ENCODE measurements at regions not wholly inside any gene's neighbourhood (a gene's known extent, or its start where the extent isn't known, plus 50 kb on each side); places are given as distances from the start of the nearest gene placed in this dataset.

GRCh38 chr4:108331905-108332632 lies 163.3 kb upstream of the LEF1 start:
- ATAC-seq (no peak), DNase-seq (ENCODE audit: low spot score) (no peak)
- Mint-ChIP-seq H3K27ac (no peak overlapping the region), H3K27me3 (peaks cover 32 to 63% of the 10 kb centered on the region in 2 donors), H3K9me3 (no peaks in the 10 kb centered on the region), H3K4me3 (no peak overlapping the region), H3K36me3 (no peaks in the 10 kb centered on the region), H3K4me1 (ENCODE audit: low read depth in 2 of 2) (peaks cover 0 to 3% of the 10 kb centered on the region in 2 donors)

GRCh38 chr4:108328383-108328732 lies 159.6 kb upstream of the LEF1 start:
- peaks cover 30 to 54% of the 10 kb centered on the region in 2 donors for H3K27me3 Mint-ChIP-seq
- DNase-seq (ENCODE audit: low spot score) (no peak), ATAC-seq (no peak)
- no peak overlapping the region for H3K4me3 Mint-ChIP-seq
- no peaks in the 10 kb centered on the region for H3K36me3 Mint-ChIP-seq
- no peak overlapping the region for H3K27ac Mint-ChIP-seq
- H3K4me1 Mint-ChIP-seq (ENCODE audit: low read depth in 2 of 2): peaks cover 0 to 3% of the 10 kb centered on the region in 2 donors
- no peaks in the 10 kb centered on the region for H3K9me3 Mint-ChIP-seq

GRCh38 chr4:108327642-108328382 lies 159.1 kb upstream of the LEF1 start:
- H3K4me1 Mint-ChIP-seq (ENCODE audit: low read depth in 2 of 2): peaks cover 0 to 3% of the 10 kb centered on the region in 2 donors
- no peaks in the 10 kb centered on the region for H3K9me3 Mint-ChIP-seq
- no peaks in the 10 kb centered on the region for H3K36me3 Mint-ChIP-seq
- H3K27me3 Mint-ChIP-seq: peaks cover 27 to 48% of the 10 kb centered on the region in 2 donors
- ATAC-seq (no peak), DNase-seq (ENCODE audit: low spot score) (no peak)
- no peak overlapping the region for H3K27ac Mint-ChIP-seq
- H3K4me3 Mint-ChIP-seq: no peak overlapping the region

DNA sequence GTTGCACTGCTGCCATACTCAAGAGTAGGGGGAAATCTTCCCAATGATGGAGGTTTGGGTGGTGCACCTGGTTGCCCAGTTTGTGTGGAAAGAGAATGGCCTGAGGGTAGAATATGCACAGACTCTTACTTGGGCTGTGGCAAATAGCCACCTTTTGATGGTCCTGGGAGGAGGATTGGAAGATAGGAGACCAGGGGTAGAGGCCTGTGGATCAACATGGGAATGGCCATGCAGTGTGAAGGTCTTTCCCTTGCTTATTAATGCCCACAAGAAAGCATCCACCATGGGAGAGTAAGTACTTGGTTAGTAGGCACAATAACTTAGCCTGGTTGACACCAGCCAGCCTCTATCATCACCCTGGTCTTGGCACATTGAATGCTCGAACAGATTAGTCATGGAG lies 156.8 kb upstream of the LEF1 start:
- H3K27me3 Mint-ChIP-seq: peaks cover 23 to 33% of the 10 kb centered on the region in 2 donors
- H3K9me3 Mint-ChIP-seq: peaks cover 4% of the 10 kb centered on the region
- H3K4me3 Mint-ChIP-seq: no peak overlapping the region
- DNase-seq (ENCODE audit: low spot score) (no peak), ATAC-seq (no peak)
- peaks cover 0 to 3% of the 10 kb centered on the region in 2 donors for H3K4me1 Mint-ChIP-seq (ENCODE audit: low read depth in 2 of 2)
- no peaks in the 10 kb centered on the region for H3K36me3 Mint-ChIP-seq
- no peak overlapping the region for H3K27ac Mint-ChIP-seq

DNA sequence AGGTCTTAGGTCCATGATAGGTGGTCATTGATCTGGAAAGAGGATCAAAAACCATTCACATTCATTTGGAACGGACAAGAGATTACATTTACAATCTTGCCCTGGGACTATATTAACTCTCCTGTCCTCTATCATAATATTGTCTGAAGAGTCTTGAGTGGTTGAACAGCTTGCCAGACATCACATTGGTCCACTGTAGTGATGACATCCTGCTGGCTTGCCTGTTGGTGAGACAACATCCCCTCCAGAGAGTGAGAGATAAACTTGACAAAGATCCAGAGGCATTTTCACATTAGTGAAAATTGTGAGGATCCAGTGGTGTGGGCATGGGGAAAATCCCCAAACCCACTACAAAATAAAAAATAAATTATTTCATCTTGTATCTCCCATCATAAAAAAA lies 155.7 kb upstream of the LEF1 start:
- peaks cover 0 to 3% of the 10 kb centered on the region in 2 donors for H3K4me1 Mint-ChIP-seq (ENCODE audit: low read depth in 2 of 2)
- no peak for ATAC-seq
- H3K36me3 Mint-ChIP-seq: no peaks in the 10 kb centered on the region
- no peak overlapping the region for H3K4me3 Mint-ChIP-seq
- peaks cover 4% of the 10 kb centered on the region for H3K9me3 Mint-ChIP-seq
- no peak overlapping the region for H3K27ac Mint-ChIP-seq
- H3K27me3 Mint-ChIP-seq: peaks cover 24 to 33% of the 10 kb centered on the region in 2 donors
- no peak for DNase-seq (ENCODE audit: low spot score)

DNA sequence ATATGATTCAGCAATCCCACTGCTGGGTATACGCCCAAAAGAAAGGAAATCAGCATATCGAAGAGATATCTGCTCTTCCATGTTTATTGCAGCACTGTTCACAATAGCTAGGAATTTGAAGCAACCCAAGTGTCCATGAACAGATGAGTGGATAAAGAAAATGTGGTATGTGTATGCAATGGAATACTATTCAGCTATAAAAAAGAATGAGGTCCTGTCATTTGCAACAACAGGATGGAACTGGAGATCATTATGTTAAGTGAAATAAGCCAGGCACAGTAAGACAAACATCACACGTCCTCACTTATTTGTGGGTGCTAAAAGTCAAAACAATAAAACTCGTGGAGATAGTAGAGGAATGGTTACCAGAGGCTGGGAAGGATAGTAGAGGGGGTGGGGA lies 153.8 kb upstream of the LEF1 start:
- peaks cover 14% of the 10 kb centered on the region in 2 donors for H3K27me3 Mint-ChIP-seq
- ATAC-seq: no peak
- H3K27ac Mint-ChIP-seq: no peak overlapping the region
- H3K4me1 Mint-ChIP-seq (ENCODE audit: low read depth in 2 of 2): no peaks in the 10 kb centered on the region
- no peak for DNase-seq (ENCODE audit: low spot score)
- peaks cover 4% of the 10 kb centered on the region for H3K9me3 Mint-ChIP-seq
- H3K36me3 Mint-ChIP-seq: no peaks in the 10 kb centered on the region
- no peak overlapping the region for H3K4me3 Mint-ChIP-seq

- Mint-ChIP-seq H3K27me3 (peaks cover 10 to 21% of the 10 kb centered on the region in 2 donors), H3K4me3 (no peak overlapping the region), H3K36me3 (no peaks in the 10 kb centered on the region), H3K4me1 (ENCODE audit: low read depth in 2 of 2) (no peaks in the 10 kb centered on the region), H3K9me3 (peaks cover 4% of the 10 kb centered on the region), H3K27ac (no peak overlapping the region)
- no peak for ATAC-seq
- no peak for DNase-seq (ENCODE audit: low spot score)
Measured at GRCh38 chr4:108320061-108320460, 151.3 kb upstream of the LEF1 start.

- no peak overlapping the region for H3K4me3 Mint-ChIP-seq
- DNase-seq (ENCODE audit: low spot score) (no peak), ATAC-seq (no peak)
- H3K36me3 Mint-ChIP-seq: no peaks in the 10 kb centered on the region
- H3K9me3 Mint-ChIP-seq: peaks cover under 1% of the 10 kb centered on the region
- H3K4me1 Mint-ChIP-seq (ENCODE audit: low read depth in 2 of 2): no peaks in the 10 kb centered on the region
- H3K27me3 Mint-ChIP-seq: peaks cover 7 to 16% of the 10 kb centered on the region in 2 donors
- no peak overlapping the region for H3K27ac Mint-ChIP-seq
Measured at GRCh38 chr4:108317377-108317776, 148.6 kb upstream of the LEF1 start.

DNA sequence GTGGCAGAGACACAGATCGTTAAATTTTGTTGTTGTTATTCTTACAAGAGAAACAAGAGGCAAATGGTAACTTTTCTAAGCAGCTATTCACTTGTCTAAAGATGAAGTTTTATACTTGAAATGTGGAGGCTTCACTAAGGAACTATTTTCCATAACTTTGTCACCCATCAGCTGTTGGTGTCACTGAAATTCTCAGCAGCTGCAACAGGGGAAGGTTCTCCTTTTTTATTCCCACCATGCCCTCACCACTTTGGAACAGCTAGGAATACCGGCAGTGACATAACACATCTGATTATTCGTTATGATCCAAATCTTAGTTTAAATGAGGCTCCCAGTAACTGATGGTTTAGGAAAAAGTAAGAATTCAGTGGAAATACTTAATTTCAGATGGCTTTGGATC lies 147.0 kb upstream of the LEF1 start:
- ATAC-seq (no peak), DNase-seq (ENCODE audit: low spot score) (no peak)
- Mint-ChIP-seq H3K36me3 (no peaks in the 10 kb centered on the region), H3K27ac (no peak overlapping the region), H3K9me3 (no peaks in the 10 kb centered on the region), H3K4me1 (ENCODE audit: low read depth in 2 of 2) (no peaks in the 10 kb centered on the region), H3K27me3 (peaks cover 17 to 30% of the 10 kb centered on the region in 2 donors), H3K4me3 (no peak overlapping the region)

GRCh38 chr4:108314900-108315589 lies 146.3 kb upstream of the LEF1 start:
- ATAC-seq (no peak), DNase-seq (ENCODE audit: low spot score) (no peak)
- Mint-ChIP-seq H3K4me1 (ENCODE audit: low read depth in 2 of 2) (no peaks in the 10 kb centered on the region), H3K9me3 (no peaks in the 10 kb centered on the region), H3K27me3 (peaks cover 17 to 30% of the 10 kb centered on the region in 2 donors), H3K27ac (no peak overlapping the region), H3K4me3 (no peak overlapping the region), H3K36me3 (no peaks in the 10 kb centered on the region)

- Mint-ChIP-seq H3K36me3 (no peaks in the 10 kb centered on the region), H3K27ac (no peak overlapping the region), H3K4me3 (no peak overlapping the region), H3K9me3 (no peaks in the 10 kb centered on the region), H3K4me1 (ENCODE audit: low read depth in 2 of 2) (no peaks in the 10 kb centered on the region), H3K27me3 (peaks cover 14 to 30% of the 10 kb centered on the region in 2 donors)
- DNase-seq (ENCODE audit: low spot score) (no peak), ATAC-seq (no peak)
Measured at GRCh38 chr4:108313546-108314339, 145.0 kb upstream of the LEF1 start.

GRCh38 chr4:108311313-108311712 lies 142.6 kb upstream of the LEF1 start:
- H3K27me3 Mint-ChIP-seq: peaks cover 15 to 20% of the 10 kb centered on the region in 2 donors
- no peak for ATAC-seq

GRCh38 chr4:108303488-108304177 lies 134.9 kb upstream of the LEF1 start:
- no peak overlapping the region for H3K27ac Mint-ChIP-seq
- no peaks in the 10 kb centered on the region for H3K36me3 Mint-ChIP-seq
- DNase-seq (ENCODE audit: low spot score) (no peak), ATAC-seq (no peak)
- H3K27me3 Mint-ChIP-seq: peaks cover 10 to 25% of the 10 kb centered on the region in 2 donors
- H3K4me3 Mint-ChIP-seq: no peak overlapping the region
- no peaks in the 10 kb centered on the region for H3K9me3 Mint-ChIP-seq
- H3K4me1 Mint-ChIP-seq (ENCODE audit: low read depth in 2 of 2): no peaks in the 10 kb centered on the region

More at GRCh38 chr4:108311313-108311712, 142.6 kb upstream of the LEF1 start:
- Mint-ChIP-seq H3K36me3 (no peaks in the 10 kb centered on the region), H3K4me1 (ENCODE audit: low read depth in 2 of 2) (no peaks in the 10 kb centered on the region), H3K27ac (no peak overlapping the region), H3K4me3 (no peak overlapping the region), H3K9me3 (no peaks in the 10 kb centered on the region)
- DNase-seq (ENCODE audit: low spot score): no peak

Data from natural killer cell treated with Interleukin-12 subunit alpha and Interleukin-12 subunit beta and Interleukin-15 and Interleukin-18, amount 100 ng/mL, for 72 hours (primary cell).